ENCODE measurements at regions not wholly inside any gene's neighbourhood (a gene's known extent, or its start where the extent isn't known, plus 50 kb on each side); places are given as distances from the start of the nearest gene placed in this dataset.
"Not testable (repeated sequence)": the region's sequence is repeated elsewhere in the genome, so short reads cannot be mapped to it uniquely, and the experiment has no call there.

DNA sequence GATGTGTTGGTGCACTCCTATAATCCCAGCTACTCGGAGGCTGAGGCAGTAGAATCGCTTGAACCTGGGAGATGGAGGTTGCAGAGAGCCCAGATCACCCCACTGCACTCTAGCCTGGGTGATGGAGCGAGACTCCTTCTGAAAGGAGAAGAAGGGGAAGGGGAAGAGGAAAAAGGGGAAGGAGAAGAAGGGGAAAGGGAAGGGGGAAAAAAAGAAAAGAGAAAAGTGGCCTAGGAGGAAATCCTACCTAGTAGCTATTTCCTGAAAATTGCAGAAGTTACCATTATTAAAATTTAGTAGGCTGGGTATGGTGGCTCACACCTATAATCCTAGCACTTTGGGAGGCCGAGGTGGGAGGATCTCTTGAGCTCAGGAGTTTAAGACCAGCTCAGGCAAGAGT, 67.4 kb downstream of the ARRDC3 start:
- no peak for DNase-seq

DNA sequence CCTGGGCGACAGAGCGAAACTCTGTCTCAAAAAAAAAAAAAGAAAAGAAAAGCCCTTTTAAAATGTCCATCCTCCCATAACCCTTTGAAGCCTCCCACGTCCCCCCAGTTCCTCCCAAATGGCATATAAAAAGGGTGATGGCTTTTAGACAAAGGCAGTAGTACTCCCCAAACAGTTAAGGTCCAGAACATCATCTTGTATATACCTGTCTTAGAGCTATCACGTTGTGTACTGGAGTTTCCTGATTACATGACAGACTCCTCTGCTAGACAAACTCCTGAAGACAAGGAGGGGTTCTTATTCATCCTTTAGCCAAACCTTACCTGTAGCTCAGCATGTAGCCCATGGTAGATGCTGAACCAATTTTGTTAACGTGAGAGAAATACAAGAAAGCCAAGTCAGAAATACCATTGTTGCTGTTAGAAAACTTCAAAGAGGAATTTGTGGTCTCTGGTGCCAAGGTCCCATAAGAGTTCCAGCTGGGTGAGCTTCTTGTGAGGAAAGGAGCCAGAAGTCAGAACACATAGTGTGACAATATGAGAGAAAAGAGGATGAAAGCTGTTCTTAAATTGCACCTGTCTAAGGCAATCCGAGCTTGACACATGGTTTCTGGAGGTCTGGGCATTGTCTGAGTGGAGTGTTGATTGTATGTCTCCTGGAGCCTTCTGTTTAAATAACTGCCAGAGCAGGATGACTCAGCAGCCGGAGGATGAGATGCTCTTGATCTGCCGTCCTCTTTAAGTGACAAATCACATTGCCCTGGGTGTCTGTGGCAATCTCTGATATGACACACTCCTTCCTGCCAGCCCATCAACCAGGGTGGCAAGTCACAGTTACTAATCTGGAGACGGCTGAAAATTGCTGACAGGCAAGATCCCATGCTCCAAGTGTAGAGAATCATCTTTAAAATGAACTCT, 69.1 kb downstream of the ARRDC3 start:
- DNase-seq = peak; percentile 97

DNA sequence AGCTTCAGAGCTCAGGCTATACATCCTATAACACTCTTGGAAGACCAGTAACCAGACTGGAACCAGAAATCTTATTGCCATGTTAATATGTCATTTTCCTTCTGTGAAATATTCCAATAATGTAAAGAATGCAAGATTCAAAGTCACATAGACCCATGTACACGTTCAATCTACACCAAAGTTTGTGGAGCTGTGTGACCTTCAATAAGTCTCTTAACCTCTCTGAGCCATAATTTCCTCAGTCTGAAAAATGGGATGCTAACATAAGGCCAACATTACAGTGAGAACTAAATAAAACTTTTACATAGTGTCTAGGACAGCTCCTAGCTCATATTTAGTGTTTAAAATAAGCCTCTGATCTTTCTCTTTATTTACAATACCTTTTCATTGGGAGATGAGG, 70.4 kb downstream of the ARRDC3 start:
- DNase-seq = no peak

DNA sequence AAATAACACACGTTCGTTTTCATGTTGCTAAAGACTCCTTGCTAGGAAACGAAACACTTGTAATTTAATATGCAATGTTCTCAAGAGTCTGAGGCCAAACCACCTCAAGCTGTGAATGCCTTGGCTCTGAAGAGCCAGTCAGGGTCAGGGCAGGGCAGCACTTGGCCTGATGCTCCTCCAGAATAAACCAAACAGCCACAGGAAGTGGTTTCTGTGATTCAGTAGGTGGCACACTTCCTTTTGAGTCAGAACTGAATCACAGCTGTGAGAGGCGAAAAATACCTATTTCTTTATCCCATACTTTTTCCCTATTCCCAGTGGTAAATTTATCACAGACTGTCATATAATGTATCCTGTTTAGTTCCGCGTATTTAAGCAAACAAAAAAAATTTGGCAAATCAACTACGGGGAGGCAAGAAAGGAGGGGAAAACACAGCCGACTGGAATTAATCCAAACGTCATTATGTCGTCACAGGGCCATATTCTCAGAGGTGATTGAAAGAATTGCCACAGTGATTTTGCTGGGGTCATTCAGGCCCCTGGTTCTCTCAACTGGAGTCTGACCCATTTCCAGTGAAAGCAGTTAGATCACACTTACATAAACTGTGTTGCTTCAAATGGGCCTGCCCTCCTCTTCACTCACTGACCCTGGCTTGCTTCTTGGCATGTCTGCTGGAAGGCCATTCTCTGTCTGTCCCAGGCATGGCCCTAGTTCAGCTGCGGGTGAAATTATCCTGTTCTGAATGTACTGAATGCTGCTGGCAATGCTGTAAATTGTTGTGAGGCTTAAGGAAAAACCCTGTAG, 71.2 kb downstream of the ARRDC3 start:
- DNase-seq = peak; percentile 92

DNA sequence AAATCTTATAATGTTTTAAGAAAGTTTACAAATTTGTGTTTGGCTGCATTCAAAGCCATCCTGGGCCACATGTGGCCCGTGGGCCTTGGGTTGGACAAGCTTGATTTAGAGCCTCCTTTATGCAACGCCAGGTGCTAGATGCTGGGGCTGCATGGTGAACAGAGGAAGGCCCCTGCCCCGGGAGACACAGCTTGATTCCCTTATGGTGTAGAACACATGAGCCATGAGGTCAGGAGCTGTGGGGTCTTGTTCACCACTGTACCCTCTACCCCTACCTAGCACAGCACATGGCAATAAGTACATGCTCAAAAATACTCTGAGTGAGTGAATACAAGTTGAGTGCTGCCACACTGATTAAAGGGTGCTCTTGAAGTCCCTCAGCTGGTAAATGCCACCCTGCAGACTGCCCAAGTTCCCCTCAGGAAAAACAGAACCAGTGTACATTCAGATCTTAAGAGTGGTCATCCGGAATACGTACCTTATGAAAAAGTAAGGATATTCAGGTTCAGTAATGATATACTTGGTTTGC, 71.9 kb downstream of the ARRDC3 start:
- no peak for DNase-seq

DNA sequence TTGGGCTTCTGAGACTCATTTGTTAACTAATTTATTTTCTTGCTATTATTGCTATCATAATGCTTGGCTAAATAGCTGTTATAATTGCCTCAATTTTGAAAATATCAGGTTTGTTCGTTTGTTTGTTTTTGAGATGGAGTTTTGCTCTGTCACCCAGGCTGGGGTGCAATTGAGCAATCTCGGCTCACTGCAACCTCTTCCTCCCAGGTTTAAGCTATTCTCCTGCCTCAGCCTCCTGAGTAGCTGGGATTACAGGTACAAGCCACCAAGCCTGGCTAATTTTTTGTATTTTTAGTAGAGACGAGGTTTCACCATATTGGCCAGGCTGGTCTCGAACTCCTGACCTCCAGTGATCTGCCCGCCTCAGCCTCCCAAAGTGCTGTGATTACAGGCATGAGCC, 75.0 kb downstream of the ARRDC3 start:
- DNase-seq = not testable (repeated sequence)

DNA sequence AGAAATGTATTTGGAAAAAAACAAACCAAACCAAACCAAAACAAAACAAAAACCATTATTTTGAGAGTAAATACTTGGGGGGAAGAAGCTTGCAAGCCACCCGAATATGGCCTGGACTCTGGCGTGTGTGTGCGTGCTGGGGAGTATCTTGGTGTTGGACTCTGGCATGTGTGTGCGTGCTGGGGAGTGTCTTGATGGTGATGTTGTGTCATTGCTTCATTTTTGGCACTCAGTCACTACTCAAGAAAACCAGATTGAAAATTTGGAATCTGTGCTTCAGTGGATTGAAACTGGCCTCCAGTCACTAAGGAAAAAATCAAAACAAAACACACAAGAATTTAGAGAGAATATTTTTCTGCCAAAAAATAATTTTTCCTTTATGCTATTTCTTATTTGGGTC, 76.1 kb downstream of the ARRDC3 start:
- no peak for DNase-seq

DNA sequence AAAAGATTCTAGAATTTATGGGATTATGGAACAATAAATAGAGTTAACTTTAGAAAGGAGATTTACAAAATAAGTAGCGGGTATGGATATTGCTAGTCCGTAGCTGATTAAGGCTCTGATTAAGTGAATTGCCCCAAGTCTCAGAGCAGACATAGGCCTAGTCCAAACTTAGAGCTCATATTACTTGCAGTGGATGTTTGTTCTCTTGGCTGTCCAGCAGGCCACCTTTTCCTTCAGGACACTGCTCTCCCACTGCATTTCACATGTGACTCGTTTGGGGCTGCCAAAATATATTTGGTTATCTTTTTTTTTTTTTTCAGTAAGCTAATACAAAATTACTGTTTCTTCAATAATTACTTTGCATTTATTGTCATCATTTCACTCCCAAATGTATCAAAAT, 76.6 kb downstream of the ARRDC3 start:
- DNase-seq = no peak

DNA sequence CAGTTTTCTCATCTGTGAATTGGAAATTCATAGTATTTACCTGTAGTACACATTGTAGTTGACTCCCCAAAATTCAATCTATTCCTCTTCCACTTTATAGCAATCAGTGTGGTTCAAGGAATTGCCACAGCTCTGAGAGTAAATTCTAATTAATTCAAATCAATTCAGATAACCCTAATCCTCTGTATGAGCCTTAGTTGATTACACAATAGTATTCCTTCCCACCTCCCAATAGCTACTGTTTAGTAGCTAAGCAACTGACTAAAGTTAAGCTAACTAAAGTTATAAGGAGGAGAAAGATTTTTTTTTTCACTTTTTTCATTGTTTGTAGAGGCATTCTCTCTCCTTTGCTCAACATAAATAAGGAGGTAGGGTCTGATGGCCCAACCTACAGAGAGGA, 77.5 kb downstream of the ARRDC3 start:
- no peak for DNase-seq

DNA sequence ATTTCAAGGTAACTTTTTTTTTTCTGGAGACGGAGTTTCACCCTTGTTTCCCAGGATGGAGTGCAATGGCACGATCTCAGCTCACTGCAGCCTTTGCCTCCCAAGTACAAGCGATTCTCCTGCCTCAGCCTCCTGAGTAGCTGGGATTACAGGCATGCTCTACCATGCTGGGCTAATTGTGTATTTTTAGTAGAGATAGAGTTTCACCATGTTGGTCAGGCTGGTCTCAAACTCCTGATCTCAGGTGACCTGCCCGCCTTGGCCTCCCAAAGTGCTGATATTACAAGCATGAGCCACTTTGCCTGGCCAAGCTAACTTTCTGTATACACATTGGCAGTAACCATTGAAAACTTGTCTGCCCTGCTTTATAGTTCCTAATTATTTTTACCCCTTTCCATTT, 79.1 kb downstream of the ARRDC3 start:
- DNase-seq = not testable (repeated sequence)

DNA sequence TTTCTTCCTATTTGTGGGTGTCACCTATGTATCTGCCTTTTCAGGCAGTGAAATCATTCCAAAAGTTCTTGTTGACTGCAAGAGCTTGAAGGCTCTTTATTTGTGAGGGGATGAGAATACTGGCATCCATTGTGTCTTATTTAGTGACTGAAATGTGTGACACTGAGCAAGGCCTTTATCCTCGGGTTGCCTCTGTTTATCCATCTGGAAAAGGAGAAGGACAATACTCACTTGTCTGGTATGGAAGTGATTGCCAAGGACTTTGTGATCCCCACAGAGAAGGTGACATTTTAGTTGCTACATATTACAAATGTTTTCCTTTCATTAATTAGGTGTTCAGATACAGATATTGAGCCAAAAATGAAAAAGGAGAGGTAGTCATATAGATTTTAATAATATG, 80.2 kb downstream of the ARRDC3 start:
- DNase-seq = no peak

DNA sequence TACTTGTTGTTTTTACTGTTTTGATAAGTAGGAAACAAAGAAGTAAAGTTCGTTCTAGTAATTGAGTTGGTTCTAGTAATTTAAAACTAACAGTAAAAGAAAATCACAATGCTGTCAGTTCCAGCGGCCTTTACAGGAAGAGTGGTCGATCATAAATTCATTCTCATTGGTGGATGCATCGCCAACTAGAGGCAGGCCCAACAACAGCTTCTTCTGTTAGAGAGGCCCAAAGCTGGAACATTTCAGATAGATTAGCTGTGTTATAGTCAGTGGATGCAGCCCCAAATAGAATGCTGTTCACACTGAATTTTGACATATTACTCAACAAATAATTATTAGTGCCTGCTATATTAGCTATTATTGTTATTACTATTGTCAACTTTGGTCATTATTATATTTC, 80.8 kb downstream of the ARRDC3 start:
- no peak for DNase-seq

DNA sequence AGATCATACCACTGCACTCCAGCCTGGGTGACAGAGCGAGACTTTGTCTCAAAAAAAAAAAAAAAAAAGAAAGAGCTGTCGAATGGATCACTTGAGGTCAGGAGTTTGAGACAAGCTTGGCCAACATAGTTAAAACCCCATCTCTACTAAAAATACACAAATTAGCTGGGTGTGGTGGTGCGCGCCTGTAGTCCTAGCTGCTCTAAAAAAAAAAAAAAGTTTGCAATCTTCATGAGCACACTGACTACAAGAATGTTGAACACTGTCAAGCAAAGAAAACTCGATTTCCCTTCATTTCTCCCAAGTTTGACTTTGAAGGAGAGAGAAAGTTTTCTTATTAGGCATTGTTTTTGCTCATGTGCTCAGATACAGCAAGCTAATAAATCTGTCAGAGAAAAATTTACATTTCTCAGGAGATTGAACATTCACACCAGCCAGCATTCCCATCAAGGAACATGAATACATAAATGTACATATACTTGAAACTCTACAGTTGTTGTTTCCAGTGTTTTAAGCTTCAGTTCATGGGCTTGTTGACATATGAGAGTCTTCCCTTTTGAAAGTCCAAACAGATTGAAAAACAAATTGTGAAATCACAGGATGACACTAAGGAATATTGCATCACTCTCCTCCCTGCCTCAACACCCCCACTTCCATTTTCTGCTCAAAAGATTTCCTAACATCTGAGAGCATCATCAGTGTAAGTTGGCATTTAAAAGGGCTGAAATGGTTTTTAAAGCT, 81.8 kb downstream of the ARRDC3 start:
- DNase-seq = no peak

DNA sequence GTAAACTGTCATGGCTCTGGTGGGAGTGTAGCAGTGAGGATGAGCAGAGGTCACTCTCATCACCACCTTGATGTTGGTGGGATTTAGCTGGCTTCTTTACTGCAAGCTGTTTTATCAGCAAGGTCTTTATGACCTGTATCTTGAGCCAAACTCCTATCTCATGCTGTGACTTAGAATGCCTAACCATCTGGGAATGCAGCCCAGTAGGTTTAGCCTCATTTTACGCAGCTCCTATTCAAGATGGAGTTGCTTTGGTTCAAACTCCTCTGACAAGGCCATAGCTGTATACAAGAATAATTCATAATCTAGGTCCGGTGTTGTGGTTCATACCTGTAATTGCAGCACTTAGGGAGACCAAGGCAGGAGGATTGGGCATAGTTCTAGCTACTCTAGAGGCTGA, 85.1 kb downstream of the ARRDC3 start:
- DNase-seq = no peak

DNA sequence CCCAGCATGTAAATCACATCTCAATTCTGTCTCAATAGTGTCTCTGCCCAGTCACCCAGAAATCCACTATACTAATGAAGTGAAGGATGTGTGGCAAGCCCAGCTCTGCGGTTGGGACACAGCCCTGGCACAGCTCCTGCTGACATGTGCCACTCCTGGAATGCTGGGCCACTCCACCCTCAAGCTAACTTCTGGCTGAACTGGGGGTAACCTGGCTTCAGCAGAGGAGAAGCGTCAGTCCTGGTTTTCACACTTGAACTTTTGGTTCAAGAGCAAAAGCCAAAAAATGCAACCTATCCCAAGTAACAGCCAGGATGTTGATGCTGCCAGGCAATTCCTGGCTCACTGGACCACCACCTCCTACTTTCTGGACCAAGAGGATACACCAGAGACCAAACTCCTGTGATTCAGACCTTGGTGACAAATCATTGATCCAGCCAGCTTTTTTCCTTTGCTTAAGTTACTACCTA, 86.4 kb downstream of the ARRDC3 start:
- no peak for DNase-seq

DNA sequence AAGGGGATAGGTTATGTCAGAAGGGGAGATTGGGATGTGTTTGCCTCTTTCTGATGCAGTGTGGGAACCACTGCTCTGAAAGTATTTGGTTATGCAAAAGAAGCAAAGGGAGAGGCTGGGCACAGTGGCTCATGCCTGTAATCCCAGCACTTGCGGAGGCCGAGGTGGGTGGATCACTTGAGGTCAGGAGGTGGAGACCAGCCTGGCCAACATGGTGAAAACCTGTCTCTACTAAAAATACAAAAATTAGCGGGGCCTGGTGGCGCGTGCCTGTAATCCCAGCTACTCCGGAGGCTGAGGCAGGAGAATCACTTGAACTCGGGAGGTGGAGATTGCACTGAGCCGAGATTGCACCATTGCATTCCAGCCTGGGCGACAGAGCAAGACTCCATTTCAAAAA, 87.0 kb downstream of the ARRDC3 start:
- not testable (repeated sequence) for DNase-seq

DNA sequence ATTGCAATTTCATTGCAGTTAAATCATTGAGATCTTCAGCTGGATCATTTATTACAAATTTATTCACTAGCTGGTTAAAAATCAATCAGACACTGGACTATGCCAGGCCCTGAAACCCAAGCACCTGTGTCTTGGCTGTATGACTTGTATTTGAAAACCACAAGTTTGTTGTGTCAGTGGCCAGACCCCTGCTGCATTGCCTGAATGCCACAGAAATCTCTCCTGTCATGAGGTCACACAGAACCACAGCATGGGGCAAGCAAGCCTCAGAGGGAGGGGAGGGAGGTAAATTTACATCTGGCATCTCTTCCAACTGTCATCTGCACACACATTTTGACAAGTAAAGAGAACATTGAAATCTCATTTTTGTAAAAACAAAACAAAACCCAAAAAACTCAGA, 90.0 kb downstream of the ARRDC3 start:
- no peak for DNase-seq

DNA sequence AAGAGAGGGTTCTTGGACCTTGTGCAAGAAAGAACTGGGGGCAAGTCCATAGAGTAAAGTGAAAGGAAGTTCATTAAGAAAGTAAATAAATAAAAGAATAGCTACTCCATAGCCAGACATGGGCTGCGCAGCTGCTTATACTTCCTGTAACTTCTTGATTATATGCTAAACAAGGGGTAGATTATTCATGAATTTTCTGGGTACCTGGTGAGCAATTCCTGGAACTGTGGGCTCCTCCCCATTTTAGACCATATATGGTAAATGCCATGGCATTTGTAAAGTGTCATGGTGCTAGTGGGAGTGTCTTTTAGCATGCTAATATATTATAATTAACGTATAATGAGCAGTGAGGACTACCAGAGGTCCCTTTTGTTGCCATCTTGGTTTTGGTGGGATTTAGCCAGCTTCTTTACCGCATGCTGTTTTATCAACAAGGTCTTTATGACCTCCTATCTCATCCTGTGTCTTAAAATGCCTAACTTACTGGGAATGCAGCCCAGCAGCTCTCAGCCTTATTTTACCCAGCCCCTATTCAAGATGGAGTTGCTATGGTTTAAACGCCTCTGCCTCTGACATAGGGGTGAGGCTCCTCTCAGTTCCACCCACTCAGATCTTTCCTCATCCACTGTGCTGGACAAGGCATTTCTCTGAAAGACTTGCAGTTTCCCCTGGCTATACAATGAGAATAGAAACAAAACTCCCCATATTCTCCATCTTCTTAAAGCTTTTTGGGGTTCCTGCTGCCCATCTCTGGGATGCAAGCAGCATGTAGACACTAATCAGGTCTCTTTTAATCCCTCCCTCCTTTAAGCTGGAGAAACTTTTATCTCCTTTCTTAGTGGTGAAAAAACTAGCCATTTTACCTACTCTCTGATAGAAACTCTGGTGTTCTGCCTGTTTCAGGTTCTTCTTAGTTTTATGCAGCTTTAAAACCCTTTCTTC, 91.2 kb downstream of the ARRDC3 start:
- DNase-seq = no peak

DNA sequence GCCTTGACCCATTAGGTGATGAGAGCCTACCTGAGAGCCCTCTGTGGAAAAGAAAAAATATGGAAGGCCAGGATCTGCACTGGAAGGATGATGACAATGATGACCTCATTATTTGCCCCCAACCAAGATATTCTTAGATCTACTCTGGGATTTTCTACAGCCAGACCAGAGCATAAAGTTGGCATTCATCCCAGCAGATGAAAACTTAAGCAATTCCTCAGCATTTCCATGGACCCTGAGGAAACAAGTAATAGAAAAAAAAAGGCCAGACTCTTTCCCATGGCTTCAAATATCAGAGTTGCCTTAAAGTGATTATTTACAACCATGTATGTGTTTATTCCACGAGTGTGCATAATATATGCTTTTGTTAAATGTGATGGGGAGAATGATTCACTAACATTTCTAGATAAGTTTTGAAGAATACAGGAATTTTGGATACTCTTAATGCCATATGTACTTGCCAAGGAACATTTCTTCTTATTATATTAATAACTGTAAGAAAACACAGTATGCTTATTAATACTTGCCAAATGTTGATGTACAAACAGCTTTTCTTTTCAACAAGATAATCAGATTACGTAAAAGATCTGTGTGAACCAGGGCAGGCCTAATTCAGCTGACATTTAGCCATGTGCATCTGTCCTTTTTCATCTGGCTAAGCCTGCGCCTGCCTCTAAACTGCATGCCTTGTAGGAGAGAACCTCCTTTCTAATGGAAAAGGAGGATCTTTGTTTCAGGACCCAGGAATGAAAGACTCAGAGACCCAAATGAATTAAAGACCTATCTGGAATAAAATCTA, 94.8 kb downstream of the ARRDC3 start:
- DNase-seq = no peak

DNA sequence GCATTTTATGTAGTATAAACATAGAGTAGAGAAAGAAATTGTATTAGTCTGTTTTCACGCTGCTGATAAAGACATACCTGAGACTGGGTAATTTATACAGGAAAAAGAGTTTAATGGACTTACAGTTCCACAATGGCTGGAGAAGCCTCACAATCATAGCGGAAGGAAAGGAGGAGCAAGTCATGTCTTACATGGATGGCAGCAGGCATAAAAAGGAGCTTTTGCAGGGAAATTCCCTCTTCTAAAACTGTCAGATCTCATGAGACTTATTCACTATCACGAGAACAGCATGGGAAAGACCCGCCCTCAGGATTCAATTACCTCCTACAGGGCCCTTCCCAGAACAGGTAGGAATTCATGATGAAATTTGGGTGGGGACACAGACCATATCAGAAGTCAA, 98.1 kb downstream of the ARRDC3 start:
- DNase-seq = not testable (repeated sequence)

DNA sequence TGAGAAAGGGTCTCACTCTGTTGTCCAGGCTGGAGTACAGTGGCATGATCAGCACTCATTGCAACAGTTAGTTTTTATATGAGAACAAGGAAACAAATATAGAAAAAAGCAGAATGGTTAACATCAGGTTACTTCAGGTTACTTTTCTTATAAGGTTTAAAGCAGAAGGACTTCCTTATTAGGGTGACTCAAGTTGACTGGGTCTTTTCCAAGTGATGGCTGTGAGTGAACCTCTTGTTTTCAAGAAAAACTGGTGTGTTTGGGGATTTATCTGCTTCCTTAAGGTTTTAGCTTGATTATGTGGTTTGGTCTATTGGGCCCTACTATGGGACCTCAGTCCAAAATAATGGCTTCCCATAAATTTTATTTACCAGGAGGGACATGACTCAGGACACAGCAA, 99.2 kb downstream of the ARRDC3 start:
- peak; percentile 8 for DNase-seq

All from CD4-positive, alpha-beta T cell treated with Interleukin-4 for 4 hours (primary cell).